Mucosa of descending colon (tissue), 3 donors: ENCODE measurements at regions not wholly inside any gene's neighbourhood (a gene's known extent, or its start where the extent isn't known, plus 50 kb on each side); places are given as distances from the start of the nearest gene placed in this dataset.

ENCODE experiments used
- ATAC-seq: fragments of 200-7000 bp; cut with Tn5 transposase; one replicate; pipeline ENCODE4 v1.9.1; 2020; ENCODE audit warnings: mild to moderate bottlenecking, moderate library complexity
- DNase-seq, 3 donors: peaks; one replicate each; pipeline ENCODE4 v3.0.0-alpha.2; 2020
- H3K36me3 ChIP-seq: fragments of 200-600 bp; one replicate; pipeline ENCODE4 v1.8.0; 2021; ENCODE audit warnings: low read depth, mild to moderate bottlenecking
- H3K4me1 ChIP-seq: fragments of 200-600 bp; one replicate; pipeline ENCODE4 v1.8.0; 2021; ENCODE audit warnings: low read depth, mild to moderate bottlenecking
- H3K4me3 ChIP-seq: fragments of 200-600 bp; one replicate; pipeline ENCODE4 v1.8.0; 2021; ENCODE audit warnings: mild to moderate bottlenecking
- H3K9me3 ChIP-seq: fragments of 200-600 bp; one replicate; pipeline ENCODE4 v1.8.0; 2021; ENCODE audit warnings: mild to moderate bottlenecking
- intact Hi-C, 2 donors: fragments of 100-400 bp; cut with DNase I in 1 of 2; cut with micrococcal nuclease in 1 of 2; formaldehyde crosslinking; loops; one replicate each; pipeline versions ENCODE4 v1.11.0 to v1.11.1; 2022; cut with DNase I, micrococcal nuclease
- TF ChIP-seq, protein P1 (sequence below): fragments of 200-600 bp; IDR thresholded peaks from one replicate; pipeline ENCODE4 v1.8.0; 2022; ENCODE audit warnings: antibody characterized with exemption, mild to moderate bottlenecking
- donor health status: DM: no; HTN: no; CAD: no; lungs with moderate emphysema.
- donor health status: DM: no; HTN: no; CAD: no.
- donor health status: DM: no; HTN: yes; CAD: no.

DNA sequence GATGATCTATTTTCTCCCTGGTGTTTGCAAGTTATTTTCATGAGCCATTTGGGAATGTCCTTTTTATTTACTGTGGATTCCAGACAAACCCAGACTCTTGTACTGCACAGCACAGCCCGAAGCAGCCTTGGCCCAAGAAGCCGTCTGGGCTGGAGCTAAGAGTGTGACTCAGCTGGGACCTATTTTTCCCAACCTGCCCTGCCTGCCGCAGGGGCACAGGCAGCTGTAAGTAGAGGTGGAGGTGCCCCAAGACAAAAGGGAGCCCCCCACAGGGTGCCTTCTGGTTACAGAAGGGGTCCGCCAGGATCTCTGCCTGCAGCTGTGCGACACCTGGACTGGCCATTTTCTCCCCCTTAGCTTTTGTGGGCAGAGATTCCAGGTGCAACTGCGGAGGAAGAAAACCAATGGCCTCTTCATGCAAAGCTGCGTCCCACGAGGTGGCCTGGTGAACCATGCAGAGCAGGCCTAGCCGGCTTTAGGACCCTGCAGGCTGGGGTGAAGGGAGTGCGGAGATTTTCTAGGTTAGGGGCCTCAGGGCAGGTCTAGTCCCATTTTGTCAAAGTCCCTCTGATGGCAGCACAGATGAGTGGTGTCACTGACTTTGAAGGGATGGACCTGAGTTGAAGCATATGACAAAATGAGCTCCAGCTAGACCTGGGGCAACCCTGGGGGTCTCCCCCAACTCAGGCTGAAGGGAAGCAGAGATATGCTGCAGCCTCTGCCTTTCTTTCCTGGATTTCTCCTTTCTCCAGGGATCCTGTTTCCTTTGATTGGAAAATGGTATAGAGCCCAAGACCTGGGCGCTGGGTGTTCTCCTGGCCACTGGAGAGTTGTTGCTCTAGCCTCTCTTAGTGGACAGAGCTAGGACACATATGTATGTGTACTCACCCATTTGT lies 131.2 kb downstream of the KLF13 start:
- H3K36me3 ChIP-seq = no peaks in the 10 kb centered on the region
- no peaks in the 10 kb centered on the region for H3K9me3 ChIP-seq
- peak in 1 of 3 donors; percentile 10 for DNase-seq
- intact Hi-C loops = no loop called here
- H3K4me3 ChIP-seq = no peak overlapping the region
- TF ChIP-seq, protein P1, sequence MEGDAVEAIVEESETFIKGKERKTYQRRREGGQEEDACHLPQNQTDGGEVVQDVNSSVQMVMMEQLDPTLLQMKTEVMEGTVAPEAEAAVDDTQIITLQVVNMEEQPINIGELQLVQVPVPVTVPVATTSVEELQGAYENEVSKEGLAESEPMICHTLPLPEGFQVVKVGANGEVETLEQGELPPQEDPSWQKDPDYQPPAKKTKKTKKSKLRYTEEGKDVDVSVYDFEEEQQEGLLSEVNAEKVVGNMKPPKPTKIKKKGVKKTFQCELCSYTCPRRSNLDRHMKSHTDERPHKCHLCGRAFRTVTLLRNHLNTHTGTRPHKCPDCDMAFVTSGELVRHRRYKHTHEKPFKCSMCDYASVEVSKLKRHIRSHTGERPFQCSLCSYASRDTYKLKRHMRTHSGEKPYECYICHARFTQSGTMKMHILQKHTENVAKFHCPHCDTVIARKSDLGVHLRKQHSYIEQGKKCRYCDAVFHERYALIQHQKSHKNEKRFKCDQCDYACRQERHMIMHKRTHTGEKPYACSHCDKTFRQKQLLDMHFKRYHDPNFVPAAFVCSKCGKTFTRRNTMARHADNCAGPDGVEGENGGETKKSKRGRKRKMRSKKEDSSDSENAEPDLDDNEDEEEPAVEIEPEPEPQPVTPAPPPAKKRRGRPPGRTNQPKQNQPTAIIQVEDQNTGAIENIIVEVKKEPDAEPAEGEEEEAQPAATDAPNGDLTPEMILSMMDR = no peak
- H3K4me1 ChIP-seq = peaks cover 4% of the 10 kb centered on the region
- ATAC-seq = peak; percentile 8

DNA sequence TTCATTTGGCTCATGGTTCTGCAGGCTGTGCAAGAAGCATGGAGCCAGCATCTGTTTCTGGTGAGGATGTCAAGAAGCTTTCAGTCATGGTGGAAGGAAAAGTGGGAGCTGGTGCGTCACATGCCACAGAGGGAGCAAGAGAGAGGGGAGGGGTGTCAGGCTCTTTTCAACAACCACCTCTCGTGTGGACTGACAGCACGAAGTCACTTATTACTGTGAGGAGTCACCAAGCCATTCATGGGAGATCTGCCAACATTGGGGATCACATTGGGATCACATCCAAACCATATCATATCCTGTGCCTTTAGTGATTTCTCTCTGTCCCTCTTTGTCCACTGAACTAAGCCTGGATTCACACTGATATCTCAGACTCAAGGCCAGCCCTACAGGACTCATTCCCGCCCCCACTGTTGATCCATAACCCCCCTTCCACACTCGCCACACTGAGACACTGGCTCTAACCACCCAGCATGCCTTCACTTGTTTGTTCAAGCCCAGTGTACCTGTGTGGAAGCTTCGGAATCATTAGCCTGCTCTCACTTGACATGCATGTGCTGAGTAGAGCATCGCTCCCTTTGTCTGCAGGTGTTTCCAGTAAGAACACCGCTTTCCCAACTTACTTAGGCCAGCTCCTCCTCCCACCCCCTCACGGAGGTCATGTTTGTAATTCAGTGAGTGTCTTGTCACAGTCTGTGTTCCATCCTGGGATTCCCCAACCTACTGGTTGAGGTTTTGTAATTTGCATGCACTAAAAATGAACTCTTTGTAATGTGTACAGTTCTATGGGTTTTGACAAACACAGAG lies 132.2 kb downstream of the KLF13 start:
- intact Hi-C loops = no loop called here
- peak in 1 of 3 donors; percentile 23 for DNase-seq
- TF ChIP-seq, protein P1 = no peak
- Histone ChIP-seq H3K4me1 (peaks cover 7% of the 10 kb centered on the region), H3K4me3 (no peak overlapping the region), H3K9me3 (no peaks in the 10 kb centered on the region), H3K36me3 (no peaks in the 10 kb centered on the region)
- peak; percentile 46 for ATAC-seq

DNA sequence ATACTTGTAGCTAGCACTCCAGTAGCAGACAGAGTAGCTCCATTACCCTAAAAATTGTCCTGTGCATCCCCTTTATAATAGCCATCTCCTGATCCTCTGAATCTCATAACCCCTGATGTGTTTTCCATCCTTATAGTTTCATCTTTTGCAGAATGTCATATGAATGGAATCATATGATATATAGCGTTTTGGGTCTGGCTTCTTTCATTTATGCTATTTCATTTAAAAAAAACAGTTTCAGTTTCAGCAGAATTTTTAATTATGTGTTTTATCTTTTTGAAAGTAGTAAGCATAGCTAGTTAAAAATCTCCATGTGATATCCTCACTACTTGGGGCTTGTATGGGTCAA lies 132.7 kb downstream of the KLF13 start:
- ATAC-seq (no peak), DNase-seq (no peak)
- no peaks in the 10 kb centered on the region for H3K9me3 ChIP-seq
- peaks cover 13% of the 10 kb centered on the region for H3K4me1 ChIP-seq
- no peaks in the 10 kb centered on the region for H3K36me3 ChIP-seq
- intact Hi-C loops = no loop called here
- no peak overlapping the region for H3K4me3 ChIP-seq
- TF ChIP-seq, protein P1 = no peak

DNA sequence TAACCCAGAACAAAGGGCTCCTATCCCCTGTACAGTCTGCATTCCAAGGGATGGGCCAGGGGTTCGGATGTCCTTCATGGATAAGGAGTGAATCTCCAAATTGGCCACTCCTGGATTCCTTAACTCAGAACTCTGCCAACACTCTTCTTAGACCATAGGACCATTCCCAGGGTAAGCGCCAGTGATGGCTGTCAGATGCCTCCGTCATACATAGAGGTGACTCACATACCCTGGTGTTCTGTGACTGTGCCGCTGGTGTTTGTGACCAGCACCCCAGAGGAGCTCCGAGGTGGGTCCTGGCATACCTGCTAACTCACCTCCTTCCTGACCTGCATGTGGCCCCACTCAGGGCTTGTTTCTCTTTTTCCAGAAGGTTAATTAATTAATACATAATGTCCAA lies 134.7 kb downstream of the KLF13 start:
- intact Hi-C loops = no loop called here

DNA sequence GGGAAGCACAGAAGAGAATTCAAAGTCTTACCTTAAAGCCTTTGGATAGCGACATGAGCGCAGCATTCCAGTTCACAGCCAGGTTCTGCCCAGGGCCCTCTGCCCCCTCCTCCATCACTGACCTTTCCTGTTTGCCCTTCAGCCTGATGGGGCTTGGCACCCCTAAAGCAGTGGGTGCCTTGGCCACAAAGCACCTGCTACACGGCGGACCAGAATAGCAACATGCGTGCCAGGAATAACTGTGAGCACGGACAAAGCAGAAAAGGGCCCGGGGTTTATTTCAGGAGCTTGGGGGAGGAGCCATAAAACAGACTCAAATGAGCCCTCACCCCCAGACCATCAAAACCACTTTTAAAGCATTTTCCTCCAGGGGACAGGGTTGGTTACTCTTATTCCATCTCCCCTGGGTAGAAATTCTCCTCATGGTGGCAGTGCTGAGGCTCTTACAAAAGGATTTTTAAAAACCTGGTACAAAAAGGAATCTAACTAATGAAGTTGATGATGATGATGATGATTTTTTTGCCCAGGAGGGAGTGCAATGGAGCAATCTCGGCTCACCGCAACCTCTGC lies 135.4 kb downstream of the KLF13 start:
- peaks cover 27% of the 10 kb centered on the region for H3K4me1 ChIP-seq
- intact Hi-C loops = no loop called here
- ATAC-seq = no peak
- H3K4me3 ChIP-seq = no peak overlapping the region
- H3K36me3 ChIP-seq = no peaks in the 10 kb centered on the region
- H3K9me3 ChIP-seq = no peaks in the 10 kb centered on the region
- peak in 1 of 3 donors; percentile 47 for DNase-seq
- TF ChIP-seq, protein P1 = no peak

More for the DNA sequence above, 134.7 kb downstream of the KLF13 start:
- no peaks in the 10 kb centered on the region for H3K36me3 ChIP-seq
- ATAC-seq = no peak
- TF ChIP-seq, protein P1 = no peak
- DNase-seq = peak in 1 of 3 donors; percentile 4
- H3K4me1 ChIP-seq = peaks cover 25% of the 10 kb centered on the region
- no peak overlapping the region for H3K4me3 ChIP-seq
- no peaks in the 10 kb centered on the region for H3K9me3 ChIP-seq
